ENCODE measurements at regions not wholly inside any gene's neighbourhood (a gene's known extent, or its start where the extent isn't known, plus 50 kb on each side); places are given as distances from the start of the nearest gene placed in this dataset.

DNA sequence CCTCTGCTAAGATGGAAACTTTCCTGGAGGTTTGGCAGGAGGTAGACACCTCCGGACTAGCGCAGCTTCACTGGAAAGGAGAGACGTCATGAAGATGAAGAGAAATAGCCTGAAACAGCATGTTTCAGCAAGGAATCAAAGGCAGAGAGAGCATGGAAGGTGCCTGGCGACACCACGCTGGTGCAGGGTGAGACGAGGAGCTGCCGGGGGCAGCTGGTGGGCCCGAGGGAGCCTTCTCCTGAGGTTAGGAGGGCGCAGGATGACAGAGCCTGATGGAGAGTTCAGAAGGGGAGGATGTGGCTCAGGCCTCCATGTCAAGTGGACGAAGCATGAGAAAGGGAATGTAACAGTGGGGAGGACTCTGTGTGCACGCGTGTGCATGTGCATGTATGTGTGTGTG is 113.6 kb downstream of the TPRA1 start:
- intact Hi-C loops (cut with DNase I), result no loop called here
- H3K4me3 ChIP-seq, result no peak overlapping the region
- no peaks in the 10 kb centered on the region for H3K27me3 ChIP-seq
- H3K4me1 ChIP-seq, result no peaks in the 10 kb centered on the region
- no peak overlapping the region for H3K27ac ChIP-seq
- H3K36me3 ChIP-seq, result no peaks in the 10 kb centered on the region
- H3K9me3 ChIP-seq, result no peaks in the 10 kb centered on the region
- DNase-seq (ENCODE audit: low spot score in 2 of 2), result no peak
- TF ChIP-seq, protein P1, sequence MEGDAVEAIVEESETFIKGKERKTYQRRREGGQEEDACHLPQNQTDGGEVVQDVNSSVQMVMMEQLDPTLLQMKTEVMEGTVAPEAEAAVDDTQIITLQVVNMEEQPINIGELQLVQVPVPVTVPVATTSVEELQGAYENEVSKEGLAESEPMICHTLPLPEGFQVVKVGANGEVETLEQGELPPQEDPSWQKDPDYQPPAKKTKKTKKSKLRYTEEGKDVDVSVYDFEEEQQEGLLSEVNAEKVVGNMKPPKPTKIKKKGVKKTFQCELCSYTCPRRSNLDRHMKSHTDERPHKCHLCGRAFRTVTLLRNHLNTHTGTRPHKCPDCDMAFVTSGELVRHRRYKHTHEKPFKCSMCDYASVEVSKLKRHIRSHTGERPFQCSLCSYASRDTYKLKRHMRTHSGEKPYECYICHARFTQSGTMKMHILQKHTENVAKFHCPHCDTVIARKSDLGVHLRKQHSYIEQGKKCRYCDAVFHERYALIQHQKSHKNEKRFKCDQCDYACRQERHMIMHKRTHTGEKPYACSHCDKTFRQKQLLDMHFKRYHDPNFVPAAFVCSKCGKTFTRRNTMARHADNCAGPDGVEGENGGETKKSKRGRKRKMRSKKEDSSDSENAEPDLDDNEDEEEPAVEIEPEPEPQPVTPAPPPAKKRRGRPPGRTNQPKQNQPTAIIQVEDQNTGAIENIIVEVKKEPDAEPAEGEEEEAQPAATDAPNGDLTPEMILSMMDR (IDR thresholded peaks at IDR 0.05), result no peak

DNA sequence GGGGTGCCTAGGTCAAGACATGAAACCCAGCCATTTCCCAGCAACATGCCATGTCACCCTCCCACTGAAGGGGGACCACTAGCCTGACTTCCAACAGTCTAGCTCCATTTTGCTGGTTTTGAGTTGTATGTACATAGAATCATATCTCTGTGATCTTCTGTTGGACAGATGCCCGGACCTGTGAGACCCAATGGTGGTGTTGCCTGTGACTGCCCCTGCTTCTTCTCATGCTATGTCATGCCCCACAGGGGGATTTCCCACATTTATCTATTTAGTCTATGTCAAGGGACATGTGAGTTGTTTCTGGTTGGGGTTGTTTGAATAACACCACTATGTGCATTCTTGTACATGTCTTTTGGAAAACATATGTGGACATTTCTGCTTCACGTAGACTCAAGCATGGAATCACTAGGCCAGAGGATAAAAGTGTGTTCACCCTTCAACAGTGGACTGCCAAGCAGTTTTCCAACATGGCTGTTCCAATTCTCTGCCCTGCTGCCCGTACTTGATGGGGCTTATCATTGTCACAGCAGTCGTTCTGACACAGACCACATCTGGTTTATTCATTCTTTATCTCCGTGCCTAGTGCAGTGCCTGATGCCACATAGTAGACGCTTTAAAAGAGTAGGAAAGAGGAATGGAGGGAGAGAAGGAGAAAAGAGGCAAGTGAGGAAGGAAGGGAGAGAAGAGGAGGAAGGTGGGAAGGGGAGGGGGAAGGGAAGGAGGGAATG is 114.4 kb downstream of the TPRA1 start:
- Histone ChIP-seq H3K36me3 (no peaks in the 10 kb centered on the region), H3K4me3 (no peak overlapping the region), H3K27me3 (no peaks in the 10 kb centered on the region), H3K4me1 (no peaks in the 10 kb centered on the region), H3K9me3 (no peaks in the 10 kb centered on the region), H3K27ac (no peak overlapping the region)
- TF ChIP-seq, protein P1 (IDR thresholded peaks at IDR 0.05), result no peak
- DNase-seq (ENCODE audit: low spot score in 2 of 2), result no peak
- intact Hi-C loops (cut with DNase I), result no loop called here

DNA sequence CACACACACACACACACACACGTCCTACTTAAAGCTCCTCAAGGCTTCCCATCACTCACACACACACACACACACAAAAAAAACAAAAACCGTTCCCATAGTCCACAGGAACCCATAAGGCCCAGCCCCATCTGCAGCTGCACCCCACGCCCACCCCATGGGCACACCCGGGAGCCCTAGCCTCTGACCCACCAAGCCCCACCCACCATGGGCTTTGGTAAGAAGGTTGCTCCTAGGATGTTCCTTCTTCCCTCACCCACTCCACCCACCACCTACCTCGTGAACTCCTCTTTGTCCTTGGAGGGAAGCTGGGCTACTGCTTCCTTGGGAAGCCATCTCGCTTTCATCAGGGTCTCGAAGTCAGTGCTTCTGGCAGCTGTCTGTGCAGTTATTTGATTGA is 115.1 kb downstream of the TPRA1 start:
- H3K27me3 ChIP-seq, result no peaks in the 10 kb centered on the region
- intact Hi-C loops (cut with DNase I), result no loop called here
- no peak overlapping the region for H3K27ac ChIP-seq
- H3K9me3 ChIP-seq, result no peaks in the 10 kb centered on the region
- no peak overlapping the region for H3K4me3 ChIP-seq
- H3K36me3 ChIP-seq, result no peaks in the 10 kb centered on the region
- no peaks in the 10 kb centered on the region for H3K4me1 ChIP-seq
- DNase-seq (ENCODE audit: low spot score in 2 of 2), result no peak
- TF ChIP-seq, protein P1 (IDR thresholded peaks at IDR 0.05), result no peak

DNA sequence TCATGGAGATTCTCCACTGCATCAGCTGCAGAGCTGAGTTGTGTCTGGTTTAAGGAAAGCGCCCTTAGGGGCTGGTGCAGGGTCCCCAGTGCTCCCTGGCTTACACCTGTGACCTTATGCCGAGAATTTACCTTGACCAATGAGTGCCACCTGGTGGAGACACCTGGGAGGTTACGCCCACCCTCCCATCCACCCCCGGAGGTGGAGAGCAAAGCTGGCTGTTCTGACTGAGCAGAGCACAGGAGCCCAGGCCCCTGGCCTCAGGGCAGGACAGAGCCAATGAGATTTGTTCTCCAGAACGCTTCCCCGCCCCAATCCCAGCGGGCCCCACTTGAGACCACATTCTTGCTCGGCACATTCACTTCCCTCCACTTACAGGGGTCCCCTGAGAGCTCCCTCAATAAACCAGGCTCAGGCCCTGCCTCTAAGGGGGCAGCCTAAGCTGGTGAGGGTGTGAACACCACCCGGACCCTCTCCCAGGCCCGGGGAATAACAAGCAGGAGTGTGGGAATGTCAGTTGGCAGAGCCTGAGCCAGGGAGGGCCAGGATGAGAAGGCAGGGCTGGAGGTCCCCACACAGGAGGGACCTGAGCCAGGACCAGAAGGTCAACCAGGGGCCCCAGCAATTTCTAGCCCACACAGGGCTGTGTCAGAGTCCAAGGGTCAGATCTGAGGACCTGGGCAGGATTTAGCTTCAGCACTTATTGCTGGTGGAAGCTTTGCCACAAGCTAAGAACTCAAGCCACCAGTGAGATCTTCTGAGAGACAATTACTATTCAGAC is 117.1 kb downstream of the TPRA1 start:
- no peak overlapping the region for H3K4me3 ChIP-seq
- no peak overlapping the region for H3K27ac ChIP-seq
- no peaks in the 10 kb centered on the region for H3K36me3 ChIP-seq
- TF ChIP-seq, protein P1 (IDR thresholded peaks at IDR 0.05), result no peak
- no peaks in the 10 kb centered on the region for H3K4me1 ChIP-seq
- no peak for DNase-seq (ENCODE audit: low spot score in 2 of 2)
- intact Hi-C loops (cut with DNase I), result no loop called here
- H3K9me3 ChIP-seq, result no peaks in the 10 kb centered on the region
- H3K27me3 ChIP-seq, result no peaks in the 10 kb centered on the region

DNA sequence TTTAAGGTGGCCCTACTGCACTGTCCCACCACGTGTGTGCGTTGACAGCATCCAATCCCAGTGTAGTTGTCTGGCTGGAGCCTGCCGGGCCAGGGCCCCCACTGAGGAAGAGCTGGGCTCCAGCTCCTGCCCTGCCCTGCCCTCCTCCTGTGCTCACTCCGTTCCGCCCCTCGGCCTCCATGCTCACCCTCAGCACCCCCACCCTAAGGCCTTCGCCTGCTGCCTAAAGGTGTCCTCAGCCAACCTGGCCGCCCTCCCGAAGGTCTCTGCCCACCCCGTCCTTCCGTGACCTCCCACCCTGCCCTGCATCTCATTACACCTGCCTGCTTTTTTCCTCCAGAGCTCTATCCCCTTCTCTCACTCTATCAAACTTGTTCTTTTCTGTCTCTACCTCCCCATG is 118.0 kb downstream of the TPRA1 start:
- Histone ChIP-seq H3K27me3 (no peaks in the 10 kb centered on the region), H3K27ac (no peak overlapping the region), H3K9me3 (no peaks in the 10 kb centered on the region), H3K4me1 (no peaks in the 10 kb centered on the region), H3K36me3 (no peaks in the 10 kb centered on the region), H3K4me3 (no peak overlapping the region)
- TF ChIP-seq, protein P1 (IDR thresholded peaks at IDR 0.05), result no peak
- DNase-seq (ENCODE audit: low spot score in 2 of 2), result no peak
- intact Hi-C loops (cut with DNase I), result no loop called here

All from ascending aorta (tissue), 2 donors.